ENCODE measurements at regions not wholly inside any gene's neighbourhood (a gene's known extent, or its start where the extent isn't known, plus 50 kb on each side); places are given as distances from the start of the nearest gene placed in this dataset.

- H3K27me3 Mint-ChIP-seq = no peaks in the 10 kb centered on the region
- H3K36me3 ChIP-seq (ENCODE audit: insufficient read depth, low read length) = no peaks in the 10 kb centered on the region
- no peaks in the 10 kb centered on the region for H3K9me3 Mint-ChIP-seq
- H3K9me3 ChIP-seq (ENCODE audit: control insufficient read depth in 1 of 2, insufficient read depth in 1 of 2, low read length in 2 of 2) = no peaks in the 10 kb centered on the region
- POLR2A ChIA-PET = no interaction called here
- intact Hi-C loops (cut with DNase I, micrococcal nuclease) = no loop called here
- DNase-seq (no peak), ATAC-seq (ENCODE audit: poor library complexity) (no peak)
- H3K4me3 Mint-ChIP-seq = no peak overlapping the region
- no peaks in the 10 kb centered on the region for H3K27me3 ChIP-seq (ENCODE audit: control insufficient read depth in 1 of 2, insufficient read depth in 2 of 2, low read length in 2 of 2)
- no peak overlapping the region for H3K27ac ChIP-seq (ENCODE audit: low read depth in 1 of 2, low read length in 2 of 2)
- no peak overlapping the region for H3K27ac Mint-ChIP-seq
- no peaks in the 10 kb centered on the region for H3K4me1 ChIP-seq (ENCODE audit: insufficient read depth, low read length)
- CTCF ChIA-PET = no interaction called here
- TF ChIP-seq CTCF (IDR thresholded peaks at IDR 0.05) = no peak
- no peaks in the 10 kb centered on the region for H3K36me3 Mint-ChIP-seq (ENCODE audit: low read depth)
- H3K4me1 Mint-ChIP-seq (ENCODE audit: low read depth) = no peaks in the 10 kb centered on the region
- no peak overlapping the region for H3K4me3 ChIP-seq (ENCODE audit: low read length)
Measured at GRCh38 chr1:96488777-96489176, 232.8 kb upstream of the PTBP2 start.

GRCh38 chr1:96492236-96492635 lies 229.3 kb upstream of the PTBP2 start:
- Mint-ChIP-seq H3K9me3 (no peaks in the 10 kb centered on the region), H3K4me3 (no peak overlapping the region), H3K36me3 (ENCODE audit: low read depth) (no peaks in the 10 kb centered on the region), H3K27ac (no peak overlapping the region), H3K4me1 (ENCODE audit: low read depth) (no peaks in the 10 kb centered on the region), H3K27me3 (no peaks in the 10 kb centered on the region)
- no peaks in the 10 kb centered on the region for H3K4me1 ChIP-seq (ENCODE audit: insufficient read depth, low read length)
- DNase-seq (no peak), ATAC-seq (ENCODE audit: poor library complexity) (no peak)
- H3K36me3 ChIP-seq (ENCODE audit: insufficient read depth, low read length) = no peaks in the 10 kb centered on the region
- no peaks in the 10 kb centered on the region for H3K9me3 ChIP-seq (ENCODE audit: control insufficient read depth in 1 of 2, insufficient read depth in 1 of 2, low read length in 2 of 2)
- no peak overlapping the region for H3K4me3 ChIP-seq (ENCODE audit: low read length)
- no peaks in the 10 kb centered on the region for H3K27me3 ChIP-seq (ENCODE audit: control insufficient read depth in 1 of 2, insufficient read depth in 2 of 2, low read length in 2 of 2)
- intact Hi-C loops (cut with DNase I, micrococcal nuclease) = no loop called here
- TF ChIP-seq CTCF (IDR thresholded peaks at IDR 0.05) = no peak
- ChIA-PET POLR2A (no interaction called here), CTCF (no interaction called here)
- no peak overlapping the region for H3K27ac ChIP-seq (ENCODE audit: low read depth in 1 of 2, low read length in 2 of 2)

- intact Hi-C loops (cut with DNase I, micrococcal nuclease) = no loop called here
- Mint-ChIP-seq H3K27me3 (no peaks in the 10 kb centered on the region), H3K27ac (no peak overlapping the region), H3K9me3 (no peaks in the 10 kb centered on the region), H3K4me1 (ENCODE audit: low read depth) (no peaks in the 10 kb centered on the region), H3K4me3 (no peak overlapping the region), H3K36me3 (ENCODE audit: low read depth) (no peaks in the 10 kb centered on the region)
- TF ChIP-seq CTCF (IDR thresholded peaks at IDR 0.05) = no peak
- Histone ChIP-seq H3K27me3 (ENCODE audit: control insufficient read depth in 1 of 2, insufficient read depth in 2 of 2, low read length in 2 of 2) (peaks cover 0 to 5% of the 10 kb centered on the region in 2 experiments), H3K9me3 (ENCODE audit: control insufficient read depth in 1 of 2, insufficient read depth in 1 of 2, low read length in 2 of 2) (no peaks in the 10 kb centered on the region), H3K4me3 (ENCODE audit: low read length) (no peak overlapping the region), H3K27ac (ENCODE audit: low read depth in 1 of 2, low read length in 2 of 2) (no peak overlapping the region), H3K4me1 (ENCODE audit: insufficient read depth, low read length) (no peaks in the 10 kb centered on the region), H3K36me3 (ENCODE audit: insufficient read depth, low read length) (no peaks in the 10 kb centered on the region)
- no peak for DNase-seq
- ChIA-PET CTCF (no interaction called here), POLR2A (no interaction called here)
- ATAC-seq (ENCODE audit: poor library complexity) = no peak
Measured at GRCh38 chr1:96498744-96499340, 222.7 kb upstream of the PTBP2 start.
